Testis (tissue), 2 donors: ENCODE measurements at regions not wholly inside any gene's neighbourhood (a gene's known extent, or its start where the extent isn't known, plus 50 kb on each side); places are given as distances from the start of the nearest gene placed in this dataset.
A peak's percentile ranks its signal among the peaks of the same experiment; 100 is the strongest.

Experiments used
- DNase-seq: peaks from one replicate; pipeline ENCODE4 v3.0.0-alpha.2; 2019
- H3K27ac ChIP-seq, 2 donors: fragments of 200-600 bp; sonication (generic); one replicate each; pipeline ENCODE4 v1.5.1; 2019
- H3K27me3 ChIP-seq: fragments of 200-600 bp; sonication (generic); one replicate; pipeline ENCODE4 v1.5.1; 2019
- H3K36me3 ChIP-seq: fragments of 200-600 bp; sonication (generic); one replicate; pipeline ENCODE4 v1.5.1; 2017; ENCODE audit warnings: low read depth; ENCODE audit errors: missing control alignments
- H3K4me1 ChIP-seq: fragments of 200-600 bp; sonication (generic); one replicate; pipeline ENCODE4 v1.5.1; 2019
- H3K4me3 ChIP-seq, 2 donors: fragments of 200-600 bp; sonication (generic); one replicate each; pipeline ENCODE4 v1.5.1; 2017 to 2019
- H3K9me3 ChIP-seq: fragments of 200-600 bp; sonication (generic); one replicate; pipeline ENCODE4 v1.5.1; 2017
- CTCF ChIP-seq, 3 experiments: fragments of 450-650 bp in 2 of 3; fragments of 200-600 bp in 1 of 3; sonication (generic) in 1 of 3; IDR thresholded peaks; one replicate each; pipeline ENCODE4 v1.5.1; 2016 to 2019; ENCODE audit warnings: antibody characterized with exemption in 3 of 3, mild to moderate bottlenecking in 2 of 3, moderate library complexity in 1 of 3
- POLR2A ChIP-seq: fragments of 450-650 bp; IDR thresholded peaks from one replicate; pipeline ENCODE4 v1.6.1; 2017; ENCODE audit warnings: antibody characterized with exemption, mild to moderate bottlenecking, moderate library complexity
- WGBS, 2 donors: methylation state at CpG; one replicate each; pipeline ENCODE4 v1.1.5; 2018; 5-methylcytosine and 5-hydroxymethylcytosine counted together
- intact Hi-C: fragments of 100-400 bp; cut with DNase I; formaldehyde crosslinking; loops from one replicate; pipeline ENCODE4 v1.15.1; 2023; ENCODE audit warnings: low total_unique reads

- WGBS, 2 donors, result 45 to 72% methylated on average over 4 of the region's 4 CpGs
- no peaks in the 10 kb centered on the region for H3K36me3 ChIP-seq
- H3K4me1 ChIP-seq, result peaks cover 10% of the 10 kb centered on the region
- no peaks in the 10 kb centered on the region for H3K9me3 ChIP-seq
- no peak overlapping the region for H3K4me3 ChIP-seq
- H3K27ac ChIP-seq, result peak overlapping the region in 1 of 2 donors; percentile 70
- no peaks in the 10 kb centered on the region for H3K27me3 ChIP-seq
- no peak for DNase-seq
- intact Hi-C loops, result no loop called here
- TF ChIP-seq POLR2A (no peak), CTCF (IDR thresholded peaks at IDR 0.05) (no peak)
Observed at GRCh38 chr3:75260-75659, 121.3 kb upstream of the CHL1 start.

GRCh38 chr3:79542-79941 lies 117.0 kb upstream of the CHL1 start:
- Histone ChIP-seq H3K4me3 (no peak overlapping the region), H3K9me3 (no peaks in the 10 kb centered on the region), H3K27ac (no peak overlapping the region), H3K36me3 (no peaks in the 10 kb centered on the region), H3K27me3 (no peaks in the 10 kb centered on the region), H3K4me1 (peaks cover 5% of the 10 kb centered on the region)
- intact Hi-C loops, result no loop called here
- no peak for DNase-seq
- 77 to 86% methylated on average over 2 of the region's 2 CpGs for WGBS, 2 donors
- TF ChIP-seq CTCF (IDR thresholded peaks at IDR 0.05), result no peak
- no peak for TF ChIP-seq POLR2A

GRCh38 chr3:82508-82907 lies 114.1 kb upstream of the CHL1 start:
- 78 to 91% methylated on average over 2 of the region's 2 CpGs for WGBS, 2 donors
- Histone ChIP-seq H3K36me3 (no peaks in the 10 kb centered on the region), H3K27ac (no peak overlapping the region), H3K4me3 (no peak overlapping the region), H3K9me3 (no peaks in the 10 kb centered on the region), H3K27me3 (no peaks in the 10 kb centered on the region), H3K4me1 (no peaks in the 10 kb centered on the region)
- DNase-seq, result no peak
- TF ChIP-seq POLR2A (no peak), CTCF (IDR thresholded peaks at IDR 0.05) (no peak)
- intact Hi-C loops, result no loop called here

- DNase-seq, result no peak
- Histone ChIP-seq H3K9me3 (no peaks in the 10 kb centered on the region), H3K27ac (no peak overlapping the region), H3K36me3 (no peaks in the 10 kb centered on the region), H3K27me3 (no peaks in the 10 kb centered on the region), H3K4me3 (no peak overlapping the region), H3K4me1 (no peaks in the 10 kb centered on the region)
- intact Hi-C loops, result no loop called here
- WGBS, 2 donors, result 93% methylated on average over 2 of the region's 2 CpGs
- no peak for TF ChIP-seq POLR2A
- TF ChIP-seq CTCF (IDR thresholded peaks at IDR 0.05), result no peak
Observed at GRCh38 chr3:83096-83495, 113.5 kb upstream of the CHL1 start.

- Histone ChIP-seq H3K27me3 (no peaks in the 10 kb centered on the region), H3K27ac (no peak overlapping the region)
- WGBS, 2 donors, result 81 to 91% methylated on average over 2 of the region's 2 CpGs
Observed at GRCh38 chr3:85180-85579, 111.4 kb upstream of the CHL1 start.

More at GRCh38 chr3:85180-85579, 111.4 kb upstream of the CHL1 start:
- TF ChIP-seq POLR2A (no peak), CTCF (IDR thresholded peaks at IDR 0.05) (no peak)
- H3K36me3 ChIP-seq, result no peaks in the 10 kb centered on the region
- DNase-seq, result no peak
- no peak overlapping the region for H3K4me3 ChIP-seq
- H3K4me1 ChIP-seq, result no peaks in the 10 kb centered on the region
- H3K9me3 ChIP-seq, result no peaks in the 10 kb centered on the region
- intact Hi-C loops, result no loop called here
